ENCODE measurements at regions not wholly inside any gene's neighbourhood (a gene's known extent, or its start where the extent isn't known, plus 50 kb on each side); places are given as distances from the start of the nearest gene placed in this dataset.

DNA sequence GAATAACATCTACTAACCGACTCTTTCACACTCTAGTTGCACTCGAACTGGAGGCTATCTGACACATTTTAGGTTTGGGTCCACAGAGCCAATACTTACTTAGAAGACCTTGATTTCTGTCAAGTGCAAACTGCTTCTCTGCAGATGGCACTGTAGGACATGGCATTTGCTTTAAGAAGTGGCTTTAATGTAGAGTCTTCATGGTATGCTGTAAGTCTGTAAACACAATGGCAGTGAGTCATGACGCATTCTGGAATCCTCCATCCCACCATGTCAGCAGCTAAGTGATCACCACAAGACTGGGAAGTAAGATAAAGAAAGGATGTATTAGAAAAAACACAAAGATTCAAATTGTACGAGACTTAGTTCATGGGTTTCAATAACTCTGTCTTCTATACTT, 377.0 kb upstream of the NOX3 start:
- Histone ChIP-seq H4K20me1 (ENCODE audit: insufficient read depth, low read length) (no peaks in the 10 kb centered on the region), H2AFZ (replicated peaks; ENCODE audit: low read length, poor library complexity) (no peak overlapping the region), H3K14ac (replicated peaks; ENCODE audit: low read depth, low read length) (no peak overlapping the region), H2BK5ac (ENCODE audit: low read depth, low read length, poor library complexity, severe bottlenecking) (peak overlapping the region; percentile 74), H3K9ac (ENCODE audit: low read depth, low read length) (no peak overlapping the region), H4K5ac (ENCODE audit: low read depth, low read length) (no peak overlapping the region), H2AK5ac (ENCODE audit: low read depth, low read length) (no peak overlapping the region), H3K4ac (ENCODE audit: low read depth, low read length) (no peak overlapping the region; the same call in 1 of the 2 replicates), H3K79me1 (ENCODE audit: low read depth in 1 of 2, low read length in 2 of 2) (no peaks in the 10 kb centered on the region), H3K9me1 (ENCODE audit: insufficient read depth, low read length) (no peaks in the 10 kb centered on the region), H2BK120ac (ENCODE audit: low read depth, low read length) (peak overlapping the region; percentile 54), H2BK15ac (ENCODE audit: low read depth, low read length) (0 out of 3 replicates have a peak overlapping the region, but pooled peaks have one; percentile 2), H3K4me1 (ENCODE audit: control insufficient read depth, insufficient read depth, low read length) (no peaks in the 10 kb centered on the region; the same call in 1 of the 2 replicates), H3K9me3 (ENCODE audit: control insufficient read depth, insufficient read depth, low read length) (no peaks in the 10 kb centered on the region), H3K18ac (ENCODE audit: low read depth, low read length) (peak overlapping the region; percentile 5; the same call in 1 of the 2 replicates), H2BK20ac (ENCODE audit: low read depth, low read length) (peak overlapping the region; percentile 67), H3K27ac (ENCODE audit: insufficient read depth, low read length) (peak overlapping the region; percentile 7; the same call in 1 of the 2 replicates), H2AK9ac (replicated peaks; ENCODE audit: low read depth, low read length, poor library complexity) (no peak overlapping the region), H3K23ac (ENCODE audit: low read depth, low read length) (no peak overlapping the region), H3K27me3 (ENCODE audit: control insufficient read depth, insufficient read depth, low read length) (no peaks in the 10 kb centered on the region), H3K36me3 (ENCODE audit: control insufficient read depth, insufficient read depth, low read length) (no peaks in the 10 kb centered on the region), H3K4me3 (ENCODE audit: insufficient read depth, low read depth, low read length) (no peak overlapping the region), H3K56ac (ENCODE audit: extremely low read depth, insufficient read depth, low read length) (no peak overlapping the region), H3K4me2 (ENCODE audit: low read depth, low read length) (no peak overlapping the region), H4K8ac (ENCODE audit: low read depth in 2 of 2, low read length in 2 of 2) (no peak overlapping the region), H4K91ac (ENCODE audit: insufficient read depth, low read depth, low read length) (no peak overlapping the region)
- in situ Hi-C loops (cut with MboI; ENCODE audit: low sequenced_read_pairs) (no loop called here), intact Hi-C loops (cut with micrococcal nuclease) (loop anchor here (5.0 kb wide), 1 partner anchor 945 kb away; the partner anchor contains the start of gene ARID1B), dilution Hi-C loops (cut with HindIII; ENCODE audit: low sequenced_read_pairs, unreplicated experiment) (no loop called here)
- TF ChIP-seq CHD1 (IDR thresholded peaks at IDR 0.05; ENCODE audit: low read depth, low read length) (no peak), RAD21 (IDR thresholded peaks at IDR 0.05; ENCODE audit: low read length) (peak; percentile 55), MAZ (IDR thresholded peaks at IDR 0.05; ENCODE audit: borderline replicate concordance, low read depth, low read length) (no peak), CEBPB (IDR thresholded peaks at IDR 0.05; ENCODE audit: low read depth, low read length) (no peak), RFX5 (IDR thresholded peaks at IDR 0.05; ENCODE audit: low read depth, low read length) (no peak), MXI1 (IDR thresholded peaks at IDR 0.05; ENCODE audit: borderline replicate concordance, low read depth, low read length) (no peak), RCOR1 (IDR thresholded peaks at IDR 0.05; ENCODE audit: insufficient replicate concordance, low read length) (no peak), FOS (IDR thresholded peaks at IDR 0.05; ENCODE audit: low read depth, low read length) (peak; percentile 48; the same call in 1 of the 2 replicates), POLR2A (IDR thresholded peaks at IDR 0.05; ENCODE audit: low read depth, low read length) (no peak), NFE2L2 (IDR thresholded peaks at IDR 0.05; ENCODE audit: low read depth, low read length) (no peak), CTCF (conservative IDR thresholded peaks at IDR 0.05; ENCODE audit: low read depth, low read length) (peak; percentile 40), BHLHE40 (IDR thresholded peaks at IDR 0.05; ENCODE audit: low read depth, low read length) (no peak), ELK1 (IDR thresholded peaks at IDR 0.05; ENCODE audit: borderline replicate concordance, low read depth, low read length) (no peak), SMC3 (IDR thresholded peaks at IDR 0.05; ENCODE audit: low read depth, low read length) (peak; percentile 34; the same call in 1 of the 2 replicates), MAFK (IDR thresholded peaks at IDR 0.05; ENCODE audit: low read depth, low read length) (no peak)
- TF ChIP-seq, protein P1, sequence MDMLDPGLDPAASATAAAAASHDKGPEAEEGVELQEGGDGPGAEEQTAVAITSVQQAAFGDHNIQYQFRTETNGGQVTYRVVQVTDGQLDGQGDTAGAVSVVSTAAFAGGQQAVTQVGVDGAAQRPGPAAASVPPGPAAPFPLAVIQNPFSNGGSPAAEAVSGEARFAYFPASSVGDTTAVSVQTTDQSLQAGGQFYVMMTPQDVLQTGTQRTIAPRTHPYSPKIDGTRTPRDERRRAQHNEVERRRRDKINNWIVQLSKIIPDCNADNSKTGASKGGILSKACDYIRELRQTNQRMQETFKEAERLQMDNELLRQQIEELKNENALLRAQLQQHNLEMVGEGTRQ (IDR thresholded peaks at IDR 0.05; ENCODE audit: low read depth, low read length), result no peak
- BruUV-seq (replicated peaks), result no TSS peak
- peak; percentile 99 for ATAC-seq (ENCODE audit: low read depth)
- peak; percentile 90 for DNase-seq
- no CpG with 5 or more reads among the region's 4 CpGs for WGBS, 2 experiments (ENCODE audit: extremely low coverage in 2 of 2, insufficient read length in 1 of 2)
- CTCF ChIA-PET, result interaction anchor here (1.1 kb wide), 1 partner anchor 122 kb away, joined by 3 read pairs; no protein-coding TSS in a partner anchor
- POLR2A ChIA-PET (ENCODE audit: unreplicated experiment), result no interaction called here
